ENCODE measurements at regions not wholly inside any gene's neighbourhood (a gene's known extent, or its start where the extent isn't known, plus 50 kb on each side); places are given as distances from the start of the nearest gene placed in this dataset.

DNA sequence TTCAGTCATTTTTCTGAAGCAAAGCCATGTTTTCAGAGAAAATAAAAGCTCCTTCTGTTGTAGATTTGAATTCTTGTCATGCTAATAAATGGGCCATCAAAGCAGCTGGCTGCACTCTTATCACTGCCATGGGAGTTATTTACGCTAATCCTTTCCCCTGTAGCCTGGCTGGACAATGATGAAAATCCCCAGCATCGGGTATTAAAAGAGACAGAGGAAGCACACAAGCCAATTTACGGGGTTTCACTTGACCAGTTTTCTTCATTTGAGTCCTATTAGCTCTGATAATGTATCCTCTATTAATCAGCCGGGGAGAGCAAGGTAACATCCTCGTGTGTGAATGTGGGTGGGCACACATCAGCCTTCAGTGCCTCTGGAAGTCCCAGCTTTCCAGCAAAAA, 470.2 kb upstream of the API5 start:
- no peaks in the 10 kb centered on the region for H3K4me1 ChIP-seq (ENCODE audit: insufficient read depth, low read length, poor library complexity, severe bottlenecking)
- ChIA-PET POLR2A (interaction anchor here (0.5 kb wide), 1 partner anchor 14 kb away, joined by 3 read pairs; no protein-coding TSS in a partner anchor), CTCF (ENCODE audit: unreplicated experiment) (no interaction called here)
- no peak overlapping the region for H3K4me2 ChIP-seq (ENCODE audit: low read length)
- no TSS peak for BruUV-seq (replicated peaks)
- H3K4me3 ChIP-seq (ENCODE audit: low read depth, low read length, poor library complexity, severe bottlenecking): no peak overlapping the region
- H2AFZ ChIP-seq (ENCODE audit: low read length): no peak overlapping the region
- TF ChIP-seq CTCF (conservative IDR thresholded peaks at IDR 0.05; ENCODE audit: low read length) (no peak), EZH2phosphoT487 (IDR thresholded peaks at IDR 0.05; ENCODE audit: borderline replicate concordance, low read depth, low read length) (no peak)
- no peak overlapping the region for H3K27ac ChIP-seq (ENCODE audit: low read depth, low read length, poor library complexity, severe bottlenecking)
- H4K20me1 ChIP-seq (ENCODE audit: insufficient read depth, low read length): no peaks in the 10 kb centered on the region
- intact Hi-C loops (cut with micrococcal nuclease; ENCODE audit: unreplicated experiment): no loop called here
- no peaks in the 10 kb centered on the region for H3K79me2 ChIP-seq (ENCODE audit: insufficient read depth, low read depth, low read length)
- no peaks in the 10 kb centered on the region for H3K9me2 ChIP-seq (ENCODE audit: insufficient read depth, low read length)
- DNase-seq (ENCODE audit: low spot score): no peak
- no peaks in the 10 kb centered on the region for H3K9me3 ChIP-seq (ENCODE audit: low read length)
- no peaks in the 10 kb centered on the region for H3K36me3 ChIP-seq (ENCODE audit: insufficient read depth, low read length)

DNA sequence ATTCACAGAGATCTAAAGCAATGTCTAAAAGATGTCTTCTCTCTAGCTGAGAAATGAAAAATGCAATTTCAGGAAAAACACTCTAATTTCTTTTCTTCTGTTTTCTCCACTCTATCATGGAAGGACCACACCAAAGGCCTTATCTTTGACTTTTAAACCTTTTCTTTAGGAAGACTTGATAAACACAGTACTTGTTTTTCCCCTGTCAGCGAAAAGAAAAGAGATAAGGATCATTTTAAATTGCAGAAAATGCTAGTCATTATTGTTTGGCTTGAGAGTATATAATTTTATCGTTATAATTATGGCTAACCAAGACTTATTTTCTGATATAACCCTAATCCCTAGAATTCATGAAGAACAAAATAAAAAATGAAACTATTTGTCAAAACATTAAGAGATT, 462.4 kb upstream of the API5 start:
- BruUV-seq (replicated peaks): no TSS peak
- ChIA-PET CTCF (ENCODE audit: unreplicated experiment) (no interaction called here), POLR2A (no interaction called here)
- no peak for DNase-seq (ENCODE audit: low spot score)
- H3K4me2 ChIP-seq (ENCODE audit: low read length): no peak overlapping the region
- no peaks in the 10 kb centered on the region for H3K36me3 ChIP-seq (ENCODE audit: insufficient read depth, low read length)
- no peaks in the 10 kb centered on the region for H3K4me1 ChIP-seq (ENCODE audit: insufficient read depth, low read length, poor library complexity, severe bottlenecking)
- H3K27ac ChIP-seq (ENCODE audit: low read depth, low read length, poor library complexity, severe bottlenecking): no peak overlapping the region
- H3K79me2 ChIP-seq (ENCODE audit: insufficient read depth, low read depth, low read length): no peaks in the 10 kb centered on the region
- H3K9me3 ChIP-seq (ENCODE audit: low read length): no peaks in the 10 kb centered on the region
- no peak overlapping the region for H2AFZ ChIP-seq (ENCODE audit: low read length)
- H4K20me1 ChIP-seq (ENCODE audit: insufficient read depth, low read length): no peaks in the 10 kb centered on the region
- intact Hi-C loops (cut with micrococcal nuclease; ENCODE audit: unreplicated experiment): no loop called here
- H3K4me3 ChIP-seq (ENCODE audit: low read depth, low read length, poor library complexity, severe bottlenecking): no peak overlapping the region
- TF ChIP-seq CTCF (conservative IDR thresholded peaks at IDR 0.05; ENCODE audit: low read length) (no peak), EZH2phosphoT487 (IDR thresholded peaks at IDR 0.05; ENCODE audit: borderline replicate concordance, low read depth, low read length) (no peak)
- no peaks in the 10 kb centered on the region; the same call in 1 of the 2 replicates for H3K9me2 ChIP-seq (ENCODE audit: insufficient read depth, low read length)

- ChIA-PET POLR2A (no interaction called here), CTCF (ENCODE audit: unreplicated experiment) (no interaction called here)
- Histone ChIP-seq H3K9me3 (ENCODE audit: low read length) (no peaks in the 10 kb centered on the region), H3K4me1 (ENCODE audit: insufficient read depth, low read length, poor library complexity, severe bottlenecking) (no peaks in the 10 kb centered on the region), H3K36me3 (ENCODE audit: insufficient read depth, low read length) (no peaks in the 10 kb centered on the region), H3K4me2 (ENCODE audit: low read length) (no peak overlapping the region), H3K79me2 (ENCODE audit: insufficient read depth, low read depth, low read length) (no peaks in the 10 kb centered on the region), H3K9me2 (ENCODE audit: insufficient read depth, low read length) (no peaks in the 10 kb centered on the region), H3K27ac (ENCODE audit: low read depth, low read length, poor library complexity, severe bottlenecking) (no peak overlapping the region), H2AFZ (ENCODE audit: low read length) (no peak overlapping the region), H3K4me3 (ENCODE audit: low read depth, low read length, poor library complexity, severe bottlenecking) (no peak overlapping the region), H4K20me1 (ENCODE audit: insufficient read depth, low read length) (no peaks in the 10 kb centered on the region)
- DNase-seq (ENCODE audit: low spot score): no peak
- intact Hi-C loops (cut with micrococcal nuclease; ENCODE audit: unreplicated experiment): no loop called here
- no TSS peak for BruUV-seq (replicated peaks)
- TF ChIP-seq CTCF (conservative IDR thresholded peaks at IDR 0.05; ENCODE audit: low read length) (no peak), EZH2phosphoT487 (IDR thresholded peaks at IDR 0.05; ENCODE audit: borderline replicate concordance, low read depth, low read length) (no peak)
Observed at GRCh38 chr11:42857344-42857743, 454.5 kb upstream of the API5 start.

Data from OCI-LY7 (cell line).